GM12875 (cell line): ENCODE measurements at regions not wholly inside any gene's neighbourhood (a gene's known extent, or its start where the extent isn't known, plus 50 kb on each side); places are given as distances from the start of the nearest gene placed in this dataset.

Source experiments
- H3K4me3 ChIP-seq: one replicate; pipeline ENCODE4 v1.5.1; 2011; ENCODE audit warnings: low read depth, low read length, control low read depth
- TF ChIP-seq, protein P1 (sequence below): IDR thresholded peaks from 2 replicates; pipeline ENCODE4 v1.5.1; 2011; ENCODE audit warnings: low read depth, mild to moderate bottlenecking, control low read depth, inconsistent platforms, low read length, moderate library complexity, borderline replicate concordance; ENCODE audit not compliant: insufficient read depth

DNA sequence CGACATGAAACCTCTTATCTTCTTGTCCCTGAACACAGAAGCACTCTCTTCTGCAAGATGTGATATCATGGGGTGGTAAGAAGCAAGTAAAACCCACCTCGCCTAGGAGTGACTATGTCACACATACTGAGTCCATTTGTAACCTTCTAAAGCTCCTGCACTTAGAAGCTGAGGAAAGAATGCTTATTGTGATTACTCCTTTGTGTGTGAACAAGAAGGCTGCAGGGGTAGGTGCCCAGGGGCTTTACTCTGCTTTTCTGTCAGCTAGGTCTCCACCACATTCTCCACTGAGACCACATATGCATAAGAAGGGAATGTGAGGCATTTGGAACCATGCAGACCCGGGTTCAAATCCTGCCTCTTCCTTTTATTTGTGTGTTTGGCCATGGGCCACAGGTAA lies 144.3 kb downstream of the DMRTA2 start:
- TF ChIP-seq, protein P1, sequence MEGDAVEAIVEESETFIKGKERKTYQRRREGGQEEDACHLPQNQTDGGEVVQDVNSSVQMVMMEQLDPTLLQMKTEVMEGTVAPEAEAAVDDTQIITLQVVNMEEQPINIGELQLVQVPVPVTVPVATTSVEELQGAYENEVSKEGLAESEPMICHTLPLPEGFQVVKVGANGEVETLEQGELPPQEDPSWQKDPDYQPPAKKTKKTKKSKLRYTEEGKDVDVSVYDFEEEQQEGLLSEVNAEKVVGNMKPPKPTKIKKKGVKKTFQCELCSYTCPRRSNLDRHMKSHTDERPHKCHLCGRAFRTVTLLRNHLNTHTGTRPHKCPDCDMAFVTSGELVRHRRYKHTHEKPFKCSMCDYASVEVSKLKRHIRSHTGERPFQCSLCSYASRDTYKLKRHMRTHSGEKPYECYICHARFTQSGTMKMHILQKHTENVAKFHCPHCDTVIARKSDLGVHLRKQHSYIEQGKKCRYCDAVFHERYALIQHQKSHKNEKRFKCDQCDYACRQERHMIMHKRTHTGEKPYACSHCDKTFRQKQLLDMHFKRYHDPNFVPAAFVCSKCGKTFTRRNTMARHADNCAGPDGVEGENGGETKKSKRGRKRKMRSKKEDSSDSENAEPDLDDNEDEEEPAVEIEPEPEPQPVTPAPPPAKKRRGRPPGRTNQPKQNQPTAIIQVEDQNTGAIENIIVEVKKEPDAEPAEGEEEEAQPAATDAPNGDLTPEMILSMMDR, result no peak
- no peak overlapping the region for H3K4me3 ChIP-seq

- H3K4me3 ChIP-seq, result no peak overlapping the region
- TF ChIP-seq, protein P1, result no peak
Measured at GRCh38 chr1:50278410-50278809, 144.8 kb downstream of the DMRTA2 start.

DNA sequence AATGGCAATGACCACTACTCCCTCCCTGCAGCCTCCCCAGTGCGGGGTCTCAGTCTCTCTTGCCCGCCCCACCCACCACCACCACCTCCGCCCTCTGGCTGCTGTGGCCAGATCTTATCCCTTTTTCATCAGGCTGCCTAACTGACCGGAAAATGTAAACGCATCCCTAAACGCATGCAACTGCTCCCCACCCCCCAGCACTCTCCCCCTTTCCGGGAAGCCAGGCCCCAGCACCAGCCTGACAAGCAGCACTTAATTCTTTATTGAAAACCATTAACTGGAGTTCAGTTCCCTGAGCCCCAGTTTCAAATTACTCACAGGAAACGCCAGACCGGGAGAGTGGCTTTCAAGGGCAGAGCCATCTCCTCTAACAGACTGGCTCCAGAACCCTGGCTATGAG lies 147.7 kb downstream of the DMRTA2 start:
- TF ChIP-seq, protein P1, result no peak
- no peak overlapping the region for H3K4me3 ChIP-seq

DNA sequence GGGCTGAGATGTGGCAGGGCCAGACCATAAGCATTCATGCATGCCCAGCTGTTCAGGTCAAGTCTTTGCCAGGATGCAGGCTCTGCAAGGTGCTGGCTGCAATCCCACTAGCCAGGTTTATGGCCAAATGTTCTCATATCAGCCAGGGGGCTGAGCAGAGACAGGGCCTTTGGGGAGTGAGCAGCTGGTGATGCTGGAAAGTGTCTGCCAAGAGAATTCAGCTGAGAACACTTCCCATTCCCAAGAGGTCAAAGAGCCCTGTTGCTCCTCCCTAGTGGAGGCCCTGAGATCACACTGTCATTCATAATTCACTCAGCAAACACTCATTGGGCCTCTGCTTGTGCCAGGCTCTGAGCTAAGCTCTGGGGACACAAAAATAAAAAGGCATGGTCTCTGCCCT lies 150.3 kb downstream of the DMRTA2 start:
- TF ChIP-seq, protein P1, result no peak
- no peak overlapping the region for H3K4me3 ChIP-seq

GRCh38 chr1:50271968-50272578 lies 151.2 kb downstream of the DMRTA2 start:
- TF ChIP-seq, protein P1, result peak; percentile 76
- H3K4me3 ChIP-seq, result no peak overlapping the region

DNA sequence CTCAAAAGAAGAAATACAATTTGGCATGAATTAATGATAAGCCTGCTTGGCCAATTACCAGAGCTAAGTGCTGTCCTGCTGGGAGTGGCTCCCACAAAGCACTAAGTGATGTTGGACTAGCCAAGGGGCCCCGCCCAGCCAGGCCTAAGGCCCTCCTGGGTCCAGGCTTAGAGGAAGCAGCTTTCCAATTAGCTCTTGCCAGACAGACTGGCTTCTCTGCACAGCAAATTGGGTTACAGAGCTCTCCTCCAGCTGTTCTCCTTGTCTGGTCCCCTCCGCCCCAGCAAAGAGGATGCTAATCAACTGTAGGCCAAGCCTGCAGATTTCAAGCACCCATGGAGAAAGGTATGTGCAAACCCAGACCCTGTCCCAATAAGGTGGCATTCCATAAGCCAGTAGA lies 151.9 kb downstream of the DMRTA2 start:
- TF ChIP-seq, protein P1, result no peak
- H3K4me3 ChIP-seq, result no peak overlapping the region

DNA sequence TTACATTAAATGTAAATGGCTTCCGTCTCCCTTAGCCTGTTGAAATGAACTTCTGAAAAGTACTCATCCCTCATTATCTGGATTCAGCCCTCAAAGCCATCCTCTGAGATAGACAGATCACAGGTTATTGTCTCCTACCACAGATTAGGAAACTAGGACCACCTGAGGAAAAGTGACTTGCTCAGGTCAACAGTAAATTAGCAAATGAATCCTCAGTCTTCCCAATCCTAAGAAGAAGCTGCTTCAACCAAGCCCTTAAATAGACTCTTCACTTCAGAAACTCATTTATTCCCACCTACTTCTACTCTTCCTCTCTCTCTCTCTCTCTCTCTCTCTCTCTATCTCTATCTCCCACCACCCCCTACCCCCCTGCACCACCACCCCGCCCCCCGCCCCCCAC lies 152.3 kb downstream of the DMRTA2 start:
- TF ChIP-seq, protein P1, result no peak
- H3K4me3 ChIP-seq, result no peak overlapping the region
